ENCODE measurements at regions not wholly inside any gene's neighbourhood (a gene's known extent, or its start where the extent isn't known, plus 50 kb on each side); places are given as distances from the start of the nearest gene placed in this dataset.

- no peak for TF ChIP-seq ZBTB33 (IDR thresholded peaks at IDR 0.05; ENCODE audit: extremely low read depth, insufficient replicate concordance, low read length)
- no peak for TF ChIP-seq EZH2phosphoT487 (IDR thresholded peaks at IDR 0.05; ENCODE audit: borderline replicate concordance)
- TF ChIP-seq ZFX (IDR thresholded peaks at IDR 0.05) = no peak
- TF ChIP-seq REST (IDR thresholded peaks at IDR 0.05; ENCODE audit: low read depth) = no peak
- TF ChIP-seq SIN3A (IDR thresholded peaks at IDR 0.05; ENCODE audit: low read depth) = no peak
- TF ChIP-seq SP1 (IDR thresholded peaks at IDR 0.05; ENCODE audit: low read depth) = no peak
- TF ChIP-seq, protein P1, sequence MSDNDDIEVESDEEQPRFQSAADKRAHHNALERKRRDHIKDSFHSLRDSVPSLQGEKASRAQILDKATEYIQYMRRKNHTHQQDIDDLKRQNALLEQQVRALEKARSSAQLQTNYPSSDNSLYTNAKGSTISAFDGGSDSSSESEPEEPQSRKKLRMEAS (IDR thresholded peaks at IDR 0.05) = no peak
Measured at GRCh38 chr3:194057570-194058188, 78.3 kb upstream of the HES1 start (continued).

GRCh38 chr3:194058189-194058571 is 77.8 kb upstream of the HES1 start:
- Histone ChIP-seq H3K4me3 (replicated peaks in 1 of 2; ENCODE audit: low read depth in 1 of 2, low read length in 2 of 2) (no peak overlapping the region), H3K9ac (ENCODE audit: low read length) (no peak overlapping the region)
- no peak for TF ChIP-seq FOSL1 (IDR thresholded peaks at IDR 0.05; ENCODE audit: low read depth)
- no peak for TF ChIP-seq JUND (IDR thresholded peaks at IDR 0.05)
- TF ChIP-seq YY1 (IDR thresholded peaks at IDR 0.05; ENCODE audit: extremely low read depth, insufficient replicate concordance, low read depth, low read length) = no peak
- TF ChIP-seq RAD21 (IDR thresholded peaks at IDR 0.05; ENCODE audit: low read depth) = no peak
- TF ChIP-seq ZFX (IDR thresholded peaks at IDR 0.05) = no peak
- no peak for TF ChIP-seq CBX3 (IDR thresholded peaks at IDR 0.05; ENCODE audit: low read depth)
- TF ChIP-seq, protein P1 (IDR thresholded peaks at IDR 0.05) = no peak
- TF ChIP-seq SRF (IDR thresholded peaks at IDR 0.05; ENCODE audit: low read depth) = no peak
- TF ChIP-seq ZBTB33 (IDR thresholded peaks at IDR 0.05; ENCODE audit: extremely low read depth, insufficient replicate concordance, low read length) = no peak
- no peak for TF ChIP-seq EZH2phosphoT487 (IDR thresholded peaks at IDR 0.05; ENCODE audit: borderline replicate concordance)
- no peak for TF ChIP-seq SP1 (IDR thresholded peaks at IDR 0.05; ENCODE audit: low read depth)
- TF ChIP-seq SIN3A (IDR thresholded peaks at IDR 0.05; ENCODE audit: low read depth) = no peak
- TF ChIP-seq TCF7L2 (IDR thresholded peaks at IDR 0.05; ENCODE audit: borderline replicate concordance, extremely low read depth, insufficient read depth, insufficient read length) = no peak

More at GRCh38 chr3:194058189-194058571, 77.8 kb upstream of the HES1 start:
- BruUV-seq (replicated peaks) = no TSS peak
- ATAC-seq = no peak
- no peak for DNase-seq (ENCODE audit: low read depth, low spot score)
- Histone ChIP-seq H3K9me2 (ENCODE audit: insufficient read depth) (no peaks in the 10 kb centered on the region), H2AFZ (ENCODE audit: low read depth, low read length, poor library complexity, severe bottlenecking) (no peak overlapping the region), H4K20me1 (ENCODE audit: insufficient read depth) (no peaks in the 10 kb centered on the region), H3K36me3 (ENCODE audit: control insufficient read depth in 1 of 2, insufficient read depth in 2 of 2, low read length in 2 of 2) (no peaks in the 10 kb centered on the region), H3K79me2 (ENCODE audit: insufficient read depth, low read length) (no peaks in the 10 kb centered on the region), H3K27me3 (ENCODE audit: insufficient read depth, low read length) (no peaks in the 10 kb centered on the region), H3K4me1 (ENCODE audit: control insufficient read depth in 1 of 2, insufficient read depth in 2 of 2, low read length in 2 of 2) (peaks cover 7 to 8% of the 10 kb centered on the region in 2 experiments; a peak in 3 of 4 replicates), H3K27ac (ENCODE audit: low read depth, low read length) (no peak overlapping the region), H3K4me2 (ENCODE audit: low read length) (no peak overlapping the region), H3K9me3 (ENCODE audit: control insufficient read depth in 1 of 2, insufficient read depth in 1 of 2, low read depth in 1 of 2, low read length in 2 of 2) (no peaks in the 10 kb centered on the region)
- CTCF ChIA-PET = no interaction called here
- RAD21 ChIA-PET (ENCODE audit: low non-redundant PET in 1 of 2, low total read pairs in 2 of 2, uncharacterized antibody in 2 of 2, unreplicated experiment in 2 of 2) = no interaction called here
- intact Hi-C loops (cut with micrococcal nuclease) = no loop called here
- POLR2A ChIA-PET = no interaction called here
